Spleen (tissue), 11 donors: ENCODE measurements at regions not wholly inside any gene's neighbourhood (a gene's known extent, or its start where the extent isn't known, plus 50 kb on each side); places are given as distances from the start of the nearest gene placed in this dataset.

Experiments used
- DNase-seq: peaks from one replicate; pipeline ENCODE4 v3.0.0-alpha.2; 2020
- H3K27ac ChIP-seq, 8 donors: fragments of 200-600 bp; sonication (generic) in 7 of 8; 1 replicate in 4 of 8; 2 replicates in 4 of 8; pipeline versions ENCODE4 v1.5.0 to v1.8.0; 2016 to 2021; ENCODE audit warnings: inconsistent platforms in 4 of 8, mild to moderate bottlenecking in 4 of 8, moderate library complexity in 1 of 8
- H3K27me3 ChIP-seq, 7 donors: fragments of 200-600 bp; sonication (generic) in 6 of 7; replicated peaks in 1 of 7; 1 replicate in 4 of 7; 2 replicates in 3 of 7; pipeline versions ENCODE4 v1.5.0 to v1.8.0; 2016 to 2021; ENCODE audit warnings: inconsistent platforms in 3 of 7, mild to moderate bottlenecking in 1 of 7
- H3K36me3 ChIP-seq, 6 donors: fragments of 200-600 bp; sonication (generic) in 5 of 6; 1 replicate in 4 of 6; 2 replicates in 2 of 6; pipeline versions ENCODE4 v1.5.0 to v1.8.0; 2016 to 2021; ENCODE audit warnings: inconsistent platforms in 2 of 6
- H3K4me1 ChIP-seq, 6 donors: fragments of 200-600 bp; sonication (generic) in 5 of 6; 1 replicate in 3 of 6; 2 replicates in 3 of 6; pipeline versions ENCODE4 v1.5.0 to v1.8.0; 2016 to 2021; ENCODE audit warnings: inconsistent platforms in 3 of 6
- H3K4me3 ChIP-seq, 8 donors: fragments of 200-600 bp; sonication (generic) in 7 of 8; 1 replicate in 4 of 8; 2 replicates in 4 of 8; pipeline versions ENCODE4 v1.5.0 to v1.8.0; 2016 to 2021; ENCODE audit warnings: inconsistent platforms in 4 of 8, mild to moderate bottlenecking in 4 of 8, moderate library complexity in 2 of 8
- H3K9me3 ChIP-seq, 8 donors: fragments of 200-600 bp; sonication (generic) in 7 of 8; 1 replicate in 4 of 8; 2 replicates in 4 of 8; pipeline versions ENCODE4 v1.5.0 to v1.8.0; 2016 to 2021; ENCODE audit warnings: inconsistent platforms in 4 of 8
- CTCF ChIP-seq, 11 experiments: fragments of 200-600 bp in 7 of 11; fragments of 450-650 bp in 4 of 11; sonication (generic) in 4 of 11; IDR thresholded peaks in 8 of 11; conservative IDR thresholded peaks in 3 of 11; 1 replicate in 7 of 11; 2 replicates in 4 of 11; pipeline versions ENCODE4 v1.4.0 to v1.8.0; 2016 to 2021; ENCODE audit warnings: antibody characterized with exemption in 11 of 11, inconsistent platforms in 4 of 11, mild to moderate bottlenecking in 1 of 11
- POLR2A ChIP-seq, 3 donors: fragments of 450-650 bp; IDR thresholded peaks; one replicate each; pipeline ENCODE4 v1.5.1; 2017; ENCODE audit warnings: antibody characterized with exemption in 3 of 3, mild to moderate bottlenecking in 1 of 3
- POLR2AphosphoS5 ChIP-seq, 3 donors: sonication (generic); formaldehyde crosslinking; IDR thresholded peaks; one replicate each; pipeline ENCODE4 v1.5.1; 2017; ENCODE audit warnings: antibody characterized with exemption in 3 of 3
- WGBS, 5 donors: extraction: QIAGEN DNeasy Blood & Tissue Kit in 3 of 5; methylation state at CpG; one replicate each; pipeline versions ENCODE4 v1.1.5 to v1.1.7; 2013 to 2018; 5-methylcytosine and 5-hydroxymethylcytosine counted together
- intact Hi-C: fragments of 100-400 bp; cut with DNase I; formaldehyde crosslinking; loops from one replicate; pipeline ENCODE4 v1.15.0; 2023; ENCODE audit warnings: low total_unique reads
- donor health status: healthy with polysubstance abuse.
- donor health status: DM: no; HTN: no; CAD: no; lungs with moderate emphysema.
- donor health status: DM: no; HTN: no; CAD: no.
- donor health status: Bipolar disorder and iron deficiency.
- donor health status: healthy.
- donor health status: DM: no; HTN: no; CAD: no.
- donor health status: DM: yes; HTN: yes; CAD: no.

DNA sequence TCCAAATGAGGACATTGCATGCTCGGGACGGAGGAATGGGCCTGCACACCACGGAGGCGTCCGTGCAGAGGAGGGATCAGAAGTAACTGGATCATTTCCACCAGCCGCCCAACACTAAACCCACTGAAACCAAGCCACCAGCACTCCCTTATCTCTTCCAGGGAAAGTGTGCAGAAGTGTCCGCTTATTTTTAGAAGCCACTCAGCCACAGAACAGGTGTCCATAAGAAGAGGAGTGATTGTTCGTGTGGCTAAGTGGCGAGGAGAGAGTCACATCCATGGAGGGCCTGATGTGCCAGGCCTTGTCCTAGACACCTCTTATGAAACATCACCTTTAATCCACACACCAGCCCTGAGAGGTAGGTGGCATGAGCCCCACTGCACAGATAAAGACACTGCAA lies 407.9 kb upstream of the NPVF start:
- 89 to 98% (median 94%) methylated on average over 9 of the region's 9 CpGs for WGBS, 5 donors
- DNase-seq: no peak
- no peak overlapping the region for H3K27ac ChIP-seq
- no peaks in the 10 kb centered on the region for H3K36me3 ChIP-seq
- TF ChIP-seq POLR2AphosphoS5 (IDR thresholded peaks at IDR 0.05): no peak
- TF ChIP-seq POLR2A (IDR thresholded peaks at IDR 0.05): no peak
- no peak for TF ChIP-seq CTCF (IDR thresholded peaks at IDR 0.05 in 8 of 11, conservative IDR thresholded peaks at IDR 0.05 in 3 of 11)
- no peaks in the 10 kb centered on the region for H3K4me1 ChIP-seq
- no peaks in the 10 kb centered on the region for H3K27me3 ChIP-seq
- intact Hi-C loops: no loop called here
- H3K9me3 ChIP-seq: no peaks in the 10 kb centered on the region
- no peak overlapping the region for H3K4me3 ChIP-seq

DNA sequence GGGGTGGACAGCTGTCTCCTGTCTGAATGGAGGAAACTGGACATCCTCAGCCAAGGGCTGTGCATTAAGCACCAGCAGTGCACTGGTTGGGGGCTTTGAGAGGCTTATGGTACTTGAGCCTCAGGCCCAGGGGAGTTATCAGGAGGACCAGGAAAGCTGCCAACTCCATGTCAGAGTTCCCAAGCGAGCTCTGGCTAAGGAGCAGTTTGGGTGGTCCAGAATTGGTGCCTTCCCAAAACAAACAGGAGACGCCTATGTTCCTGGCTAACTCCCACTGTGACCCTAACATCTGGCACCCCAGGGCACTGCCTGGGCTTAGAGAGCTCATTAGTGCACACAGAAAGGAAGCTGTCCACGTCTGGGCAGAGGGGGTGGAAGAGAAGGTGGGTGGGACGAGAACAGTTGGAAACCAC lies 408.6 kb upstream of the NPVF start:
- Histone ChIP-seq H3K4me1 (no peaks in the 10 kb centered on the region), H3K36me3 (no peaks in the 10 kb centered on the region), H3K27ac (no peak overlapping the region), H3K4me3 (no peak overlapping the region), H3K9me3 (no peaks in the 10 kb centered on the region), H3K27me3 (no peaks in the 10 kb centered on the region)
- TF ChIP-seq POLR2A (IDR thresholded peaks at IDR 0.05) (no peak), CTCF (IDR thresholded peaks at IDR 0.05 in 8 of 11, conservative IDR thresholded peaks at IDR 0.05 in 3 of 11) (no peak), POLR2AphosphoS5 (IDR thresholded peaks at IDR 0.05) (no peak)
- WGBS, 5 donors: 52 to 72% (median 65%) methylated on average over 4 of the region's 4 CpGs
- DNase-seq: no peak
- intact Hi-C loops: no loop called here

GRCh38 chr7:25638068-25638467 lies 409.8 kb upstream of the NPVF start:
- no peak for TF ChIP-seq POLR2A (IDR thresholded peaks at IDR 0.05)
- TF ChIP-seq CTCF (IDR thresholded peaks at IDR 0.05 in 8 of 11, conservative IDR thresholded peaks at IDR 0.05 in 3 of 11): no peak
- TF ChIP-seq POLR2AphosphoS5 (IDR thresholded peaks at IDR 0.05): no peak
- Histone ChIP-seq H3K27ac (no peak overlapping the region), H3K9me3 (no peaks in the 10 kb centered on the region), H3K4me3 (no peak overlapping the region), H3K36me3 (no peaks in the 10 kb centered on the region), H3K27me3 (no peaks in the 10 kb centered on the region), H3K4me1 (no peaks in the 10 kb centered on the region)
- no peak for DNase-seq
- intact Hi-C loops: no loop called here

DNA sequence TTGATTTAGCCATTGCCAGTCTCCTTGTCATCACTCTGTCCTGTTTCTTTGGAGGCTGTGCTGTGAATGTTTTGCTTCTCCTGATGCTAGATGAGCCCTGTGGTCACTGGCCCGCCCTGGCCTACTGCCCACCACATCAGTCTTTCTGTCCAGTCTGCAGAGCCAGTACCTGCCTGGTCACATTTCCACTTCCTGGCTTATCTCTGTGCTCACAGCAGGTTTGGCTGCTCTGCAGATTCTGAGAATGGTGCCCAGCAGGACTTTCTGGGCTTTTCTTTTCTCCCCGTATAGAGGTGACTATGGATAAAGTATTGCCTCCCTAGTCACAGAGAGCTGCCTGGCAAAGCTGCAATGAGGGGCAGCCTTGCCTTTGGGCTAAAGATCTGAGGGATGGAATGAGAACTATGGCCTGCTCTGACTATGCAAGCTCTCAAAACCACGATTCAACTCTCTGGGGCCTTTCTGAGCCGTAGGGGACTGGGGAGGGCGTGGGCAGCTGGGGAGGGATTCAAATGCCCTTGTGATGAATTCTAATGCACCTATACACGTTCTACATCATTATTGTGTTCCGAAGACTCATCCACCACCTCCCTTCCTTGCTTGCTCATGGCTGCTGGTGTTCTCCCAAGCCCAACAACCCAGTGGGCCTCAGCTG lies 410.4 kb upstream of the NPVF start:
- no peak overlapping the region for H3K27ac ChIP-seq
- no peaks in the 10 kb centered on the region for H3K27me3 ChIP-seq
- H3K9me3 ChIP-seq: no peaks in the 10 kb centered on the region
- no peak for TF ChIP-seq POLR2AphosphoS5 (IDR thresholded peaks at IDR 0.05)
- no peak for TF ChIP-seq CTCF (IDR thresholded peaks at IDR 0.05 in 8 of 11, conservative IDR thresholded peaks at IDR 0.05 in 3 of 11)
- TF ChIP-seq POLR2A (IDR thresholded peaks at IDR 0.05): no peak
- H3K4me3 ChIP-seq: no peak overlapping the region
- intact Hi-C loops: no loop called here
- no peak for DNase-seq
- H3K4me1 ChIP-seq: no peaks in the 10 kb centered on the region
- 70 to 83% (median 75%) methylated on average over 7 of the region's 7 CpGs for WGBS, 5 donors
- no peaks in the 10 kb centered on the region for H3K36me3 ChIP-seq
